ENCODE measurements at regions not wholly inside any gene's neighbourhood (a gene's known extent, or its start where the extent isn't known, plus 50 kb on each side); places are given as distances from the start of the nearest gene placed in this dataset.

GRCh38 chr4:17380347-17380746, 131.5 kb downstream of the QDPR start:
- TF ChIP-seq YY1 (IDR thresholded peaks at IDR 0.05; ENCODE audit: insufficient read depth, insufficient read length), result no peak
- TF ChIP-seq ZNF274 (IDR thresholded peaks at IDR 0.05; ENCODE audit: low read depth, low read length), result no peak
- no peak for TF ChIP-seq SUZ12 (IDR thresholded peaks at IDR 0.05; ENCODE audit: extremely low read depth, insufficient read depth, insufficient read length)
